GM18507 (cell line): ENCODE measurements at regions not wholly inside any gene's neighbourhood (a gene's known extent, or its start where the extent isn't known, plus 50 kb on each side); places are given as distances from the start of the nearest gene placed in this dataset.

Source experiments
- DNase-seq: peaks from one replicate; pipeline ENCODE4 v3.0.0; 2011; ENCODE audit warnings: low read depth; ENCODE audit not compliant: insufficient read length; ENCODE audit errors: extremely low spot score
- FAIRE-seq: peaks from 2 replicates; lab custom pipeline; 2011; peaks lifted over from hg19 to GRCh38; lab: Jason Lieb, UNC

- FAIRE-seq: no peak
- DNase-seq: no peak
Observed at GRCh38 chr4:138772366-138772765, 243.2 kb upstream of the NOCT start.

DNA sequence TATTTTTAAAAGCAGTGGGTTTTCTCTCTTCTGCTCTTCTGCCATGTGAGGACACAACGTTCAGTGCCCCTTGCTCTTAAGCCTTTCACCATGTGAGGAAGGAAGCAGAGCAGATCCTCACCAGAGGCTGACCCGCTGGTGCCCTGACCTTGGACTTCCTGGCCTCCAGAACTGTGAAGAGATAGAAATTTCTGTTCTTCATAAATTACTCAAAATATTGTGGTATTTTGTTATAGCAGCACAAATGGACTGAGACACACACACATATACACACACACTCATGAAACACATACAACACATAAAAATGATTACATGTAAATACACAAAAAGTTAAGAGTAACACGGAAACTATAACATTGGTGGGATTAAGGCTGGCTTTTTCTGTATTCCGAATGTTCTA, 244.8 kb upstream of the NOCT start:
- FAIRE-seq: no peak

GRCh38 chr4:138766332-138766731, 249.2 kb upstream of the NOCT start:
- DNase-seq (no peak), FAIRE-seq (no peak)

More for the DNA sequence above, 244.8 kb upstream of the NOCT start:
- no peak for DNase-seq

DNA sequence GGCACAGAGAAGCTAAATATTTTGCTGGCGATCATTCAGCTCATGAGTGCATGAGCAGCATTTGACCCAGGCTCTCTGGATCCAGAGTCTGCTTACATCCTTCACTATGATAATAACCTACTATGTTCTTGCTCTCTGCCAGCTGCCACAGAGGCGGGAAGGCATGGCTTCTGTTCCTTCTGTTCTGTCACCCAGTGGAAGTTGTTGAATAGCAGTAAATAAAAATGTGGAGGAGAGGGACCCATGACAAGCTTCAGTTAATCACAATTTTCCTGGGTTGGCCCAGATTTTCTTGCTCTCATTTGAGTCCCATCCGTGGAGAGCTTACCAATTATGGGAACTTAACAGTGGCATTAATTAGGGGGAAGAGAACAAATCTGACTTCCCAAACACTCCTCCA, 250.1 kb upstream of the NOCT start:
- DNase-seq: no peak
- FAIRE-seq: no peak

GRCh38 chr4:138761638-138762220, 253.9 kb upstream of the NOCT start:
- FAIRE-seq: no peak
- no peak for DNase-seq

GRCh38 chr4:138759554-138759902, 256.1 kb upstream of the NOCT start:
- DNase-seq (no peak), FAIRE-seq (no peak)

- FAIRE-seq: no peak
- DNase-seq: no peak
Observed at GRCh38 chr4:138758876-138759553, 256.6 kb upstream of the NOCT start.

GRCh38 chr4:138758196-138758595, 257.4 kb upstream of the NOCT start:
- no peak for FAIRE-seq
- DNase-seq: no peak

DNA sequence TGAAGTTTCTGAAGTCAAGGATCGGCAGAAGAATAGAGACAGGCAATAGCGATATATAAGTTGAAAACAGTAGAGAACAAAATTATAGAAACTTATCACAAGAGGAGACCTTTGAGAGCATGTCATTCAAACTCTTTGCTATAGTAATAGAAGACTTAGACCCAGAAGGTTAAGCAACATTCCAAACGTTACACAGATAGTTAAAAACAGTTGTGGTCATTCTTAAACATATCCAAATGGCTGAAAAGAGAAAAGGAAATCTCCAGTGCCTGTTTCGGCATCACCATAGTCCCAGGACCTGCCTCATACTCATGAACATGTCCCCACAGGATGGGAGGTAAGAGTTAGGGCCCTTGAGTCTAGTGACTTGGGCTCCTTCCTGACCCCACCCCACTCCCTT, 258.1 kb upstream of the NOCT start:
- no peak for FAIRE-seq
- no peak for DNase-seq

DNA sequence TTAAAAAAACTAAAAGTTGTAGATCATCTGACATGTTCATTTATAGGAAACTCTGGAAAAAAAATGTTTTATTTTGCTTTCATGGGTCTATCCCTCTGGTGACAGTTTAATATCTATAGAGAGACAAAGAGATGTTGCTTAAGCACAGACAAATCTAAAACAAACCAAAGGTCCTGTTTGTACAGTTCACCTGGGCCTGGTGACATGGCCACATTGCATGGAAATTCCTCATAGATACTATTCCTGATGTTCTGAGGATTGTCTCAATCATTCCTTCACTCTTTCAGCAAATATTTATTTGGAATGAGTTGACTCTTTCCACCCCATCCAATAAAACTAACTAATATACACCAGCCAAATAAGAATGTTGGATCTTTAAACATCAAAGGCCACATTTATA, 259.1 kb upstream of the NOCT start:
- DNase-seq (no peak), FAIRE-seq (no peak)

DNA sequence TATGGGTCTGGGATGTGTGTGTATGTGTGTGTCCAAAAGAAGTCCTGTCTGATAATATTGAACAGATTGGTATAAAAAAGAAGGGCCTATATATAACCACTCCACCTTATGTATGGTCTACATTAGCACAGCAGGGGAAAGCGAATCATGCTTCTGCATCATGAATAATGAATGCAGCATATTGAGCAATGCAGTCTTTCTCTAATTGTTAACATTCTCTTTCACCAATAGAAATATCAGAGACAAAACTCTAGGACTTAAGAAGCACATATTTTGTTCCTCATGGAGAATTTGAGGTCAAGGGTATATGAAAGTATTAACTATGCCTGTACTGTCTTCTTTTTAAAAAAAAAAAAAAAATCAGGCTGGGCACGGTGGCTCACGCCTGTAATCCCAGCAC, 264.3 kb upstream of the NOCT start:
- no peak for DNase-seq
- no peak for FAIRE-seq

DNA sequence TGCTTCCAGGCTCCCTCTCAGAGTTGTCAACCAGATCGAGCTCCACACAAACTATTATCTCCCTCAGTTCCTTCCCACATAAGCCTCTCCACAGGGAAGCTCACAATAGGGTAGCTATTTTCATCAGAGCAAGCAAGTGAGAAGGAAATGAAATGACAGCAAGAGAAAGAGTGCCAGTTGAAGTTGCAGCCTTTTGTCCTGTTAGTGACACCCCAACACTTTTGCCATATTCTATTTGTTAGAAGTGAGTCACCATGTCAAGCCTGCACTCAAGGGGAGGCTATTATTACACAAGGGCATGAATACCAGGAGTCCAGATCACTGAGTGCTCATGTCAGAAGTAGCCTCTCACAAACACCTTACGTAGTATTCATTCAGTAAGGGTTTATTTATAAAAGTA, 266.3 kb upstream of the NOCT start:
- FAIRE-seq (no peak), DNase-seq (no peak)

- no peak for FAIRE-seq
- no peak for DNase-seq
Observed at GRCh38 chr4:138741766-138742377, 273.7 kb upstream of the NOCT start.

GRCh38 chr4:138740816-138741745, 274.5 kb upstream of the NOCT start:
- DNase-seq (no peak), FAIRE-seq (no peak)

DNA sequence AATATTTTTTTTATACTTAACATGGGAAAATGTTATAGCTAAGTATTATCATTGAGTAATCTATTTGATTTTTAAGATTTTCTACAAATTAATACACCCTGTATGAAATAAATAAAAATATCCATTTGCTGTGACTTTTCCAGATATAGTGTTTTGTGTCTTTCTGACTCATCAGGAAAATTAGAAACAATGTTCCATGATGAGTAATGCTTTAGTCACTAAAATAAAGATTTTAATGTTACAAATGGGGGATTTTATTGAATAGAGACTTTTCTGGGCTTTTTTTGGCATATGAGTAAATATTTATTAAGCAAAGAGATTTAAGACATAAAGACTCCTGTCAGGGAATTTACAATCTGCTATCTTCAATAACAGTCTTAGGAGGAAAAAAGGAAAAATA, 279.2 kb upstream of the NOCT start:
- FAIRE-seq (no peak), DNase-seq (no peak)

DNA sequence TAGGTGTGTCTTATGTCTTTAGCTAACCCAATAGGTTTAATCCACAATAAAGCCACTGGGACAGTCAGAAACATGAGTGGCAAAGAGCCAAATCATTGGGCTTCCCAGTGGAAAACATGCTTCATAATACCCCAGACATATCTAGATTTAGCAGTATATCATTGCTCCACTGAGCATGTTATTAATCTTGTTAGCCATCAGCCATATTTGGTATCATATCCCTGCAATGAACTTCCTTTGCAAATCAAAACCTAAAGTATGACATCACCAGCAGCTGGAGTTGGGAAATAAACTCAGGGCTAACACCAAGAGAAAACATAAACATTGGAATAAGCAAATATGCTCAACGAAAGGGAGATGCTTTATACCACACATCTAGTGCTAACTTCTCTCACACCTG, 280.8 kb upstream of the NOCT start:
- DNase-seq (no peak), FAIRE-seq (no peak)

GRCh38 chr4:138728566-138728965, 287.0 kb upstream of the NOCT start:
- FAIRE-seq: no peak

DNA sequence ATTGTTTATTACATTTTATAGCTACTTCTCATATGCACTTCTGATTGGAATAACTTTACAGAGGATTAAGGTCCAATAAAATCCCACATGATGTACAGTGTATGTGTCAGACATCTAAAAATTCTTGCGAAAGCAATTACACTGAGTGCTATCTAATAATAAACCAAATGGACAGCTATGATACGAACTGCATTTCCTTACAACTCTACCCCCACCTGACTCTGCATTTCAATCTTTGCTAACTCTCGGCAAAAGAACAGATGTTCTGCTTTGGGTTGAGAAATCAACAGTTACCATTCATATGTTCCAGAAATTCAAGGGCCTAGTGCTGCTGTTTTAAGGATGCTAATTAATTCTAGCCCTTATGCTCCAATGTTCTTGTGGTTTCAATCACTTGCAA, 287.9 kb upstream of the NOCT start:
- no peak for FAIRE-seq
- no peak for DNase-seq

More at GRCh38 chr4:138728566-138728965, 287.0 kb upstream of the NOCT start:
- DNase-seq: no peak

GRCh38 chr4:138724530-138724929, 291.1 kb upstream of the NOCT start:
- DNase-seq: no peak
- no peak for FAIRE-seq
